GM21447 (cell line): ENCODE measurements at regions not wholly inside any gene's neighbourhood (a gene's known extent, or its start where the extent isn't known, plus 50 kb on each side); places are given as distances from the start of the nearest gene placed in this dataset.
"Not testable (repeated sequence)": the region's sequence is repeated elsewhere in the genome, so short reads cannot be mapped to it uniquely, and the experiment has no call there.

Experiments used
- ATAC-seq: cut with Tn5 transposase; IDR thresholded peaks from one replicate; pipeline ENCODE4 v1.9.1; 2021; ENCODE audit not compliant: unreplicated experiment

GRCh38 chr7:37598824-37599223, 84.7 kb upstream of the GPR141 start:
- ATAC-seq: no peak

- no peak for ATAC-seq
These were observed 82.2 kb upstream of the GPR141 start for GRCh38 chr7:37601321-37601720.

GRCh38 chr7:37604078-37604477, 79.5 kb upstream of the GPR141 start:
- no peak for ATAC-seq

GRCh38 chr7:37617406-37617805, 66.2 kb upstream of the GPR141 start:
- ATAC-seq: not testable (repeated sequence)

GRCh38 chr7:37633048-37633447, 50.5 kb upstream of the GPR141 start:
- no peak for ATAC-seq
